ENCODE measurements at regions not wholly inside any gene's neighbourhood (a gene's known extent, or its start where the extent isn't known, plus 50 kb on each side); places are given as distances from the start of the nearest gene placed in this dataset.

- no peaks in the 10 kb centered on the region for H3K4me1 Mint-ChIP-seq (ENCODE audit: low read depth)
- H3K9me3 Mint-ChIP-seq, result peaks cover 76% of the 10 kb centered on the region
- no peak for TF ChIP-seq CTCF (IDR thresholded peaks at IDR 0.05)
- no peak overlapping the region for H3K4me3 Mint-ChIP-seq
- no peak overlapping the region for H3K27ac Mint-ChIP-seq
- peaks cover 3% of the 10 kb centered on the region for H3K27me3 Mint-ChIP-seq (ENCODE audit: insufficient read depth)
- H3K36me3 Mint-ChIP-seq (ENCODE audit: low read depth), result 0 out of 2 replicates have a peak, but pooled peaks cover 4% of the 10 kb centered on the region
- DNase-seq, result no peak
These were observed 256.9 kb downstream of the NDUFA10 start for GRCh38 chr2:239768031-239768790.

- Mint-ChIP-seq H3K4me3 (no peak overlapping the region), H3K9me3 (peaks cover 75% of the 10 kb centered on the region), H3K4me1 (ENCODE audit: low read depth) (no peaks in the 10 kb centered on the region), H3K36me3 (ENCODE audit: low read depth) (0 out of 2 replicates have a peak, but pooled peaks cover 4% of the 10 kb centered on the region), H3K27me3 (ENCODE audit: insufficient read depth) (peaks cover 6% of the 10 kb centered on the region; the same call in 1 of the 2 replicates), H3K27ac (no peak overlapping the region)
- no peak for TF ChIP-seq CTCF (IDR thresholded peaks at IDR 0.05)
- no peak for DNase-seq
These were observed 257.9 kb downstream of the NDUFA10 start for GRCh38 chr2:239767021-239767905.

GRCh38 chr2:239765911-239766310, 259.2 kb downstream of the NDUFA10 start:
- Mint-ChIP-seq H3K36me3 (ENCODE audit: low read depth) (0 out of 2 replicates have a peak, but pooled peaks cover 4% of the 10 kb centered on the region), H3K27me3 (ENCODE audit: insufficient read depth) (peaks cover 11% of the 10 kb centered on the region), H3K4me3 (no peak overlapping the region), H3K27ac (no peak overlapping the region), H3K4me1 (ENCODE audit: low read depth) (no peaks in the 10 kb centered on the region), H3K9me3 (peaks cover 76% of the 10 kb centered on the region)
- no peak for TF ChIP-seq CTCF (IDR thresholded peaks at IDR 0.05)
- no peak for DNase-seq

GRCh38 chr2:239765076-239765845, 259.9 kb downstream of the NDUFA10 start:
- Mint-ChIP-seq H3K27me3 (ENCODE audit: insufficient read depth) (peaks cover 13% of the 10 kb centered on the region), H3K4me3 (no peak overlapping the region), H3K9me3 (peaks cover 78% of the 10 kb centered on the region), H3K4me1 (ENCODE audit: low read depth) (no peaks in the 10 kb centered on the region), H3K36me3 (ENCODE audit: low read depth) (0 out of 2 replicates have a peak, but pooled peaks cover 4% of the 10 kb centered on the region), H3K27ac (no peak overlapping the region)
- no peak for DNase-seq
- TF ChIP-seq CTCF (IDR thresholded peaks at IDR 0.05), result no peak

- Mint-ChIP-seq H3K9me3 (peaks cover 74% of the 10 kb centered on the region), H3K36me3 (ENCODE audit: low read depth) (0 out of 2 replicates have a peak, but pooled peaks cover 4% of the 10 kb centered on the region), H3K27me3 (ENCODE audit: insufficient read depth) (peaks cover 16% of the 10 kb centered on the region), H3K4me1 (ENCODE audit: low read depth) (no peaks in the 10 kb centered on the region), H3K27ac (no peak overlapping the region), H3K4me3 (no peak overlapping the region)
- DNase-seq, result no peak
- no peak; the same call in 1 of the 2 replicates for TF ChIP-seq CTCF (IDR thresholded peaks at IDR 0.05)
These were observed 261.6 kb downstream of the NDUFA10 start for GRCh38 chr2:239763433-239764097.

Measured in HFFc6 (cell line).